ENCODE measurements at regions not wholly inside any gene's neighbourhood (a gene's known extent, or its start where the extent isn't known, plus 50 kb on each side); places are given as distances from the start of the nearest gene placed in this dataset.
A peak's percentile ranks its signal among the peaks of the same experiment; 100 is the strongest.

GRCh38 chr10:64261092-64261491 is 739.9 kb downstream of the REEP3 start:
- no peak for DNase-seq
- intact Hi-C loops (cut with DNase I), result no loop called here

GRCh38 chr10:64261676-64262075 is 740.5 kb downstream of the REEP3 start:
- intact Hi-C loops (cut with DNase I), result no loop called here

GRCh38 chr10:64265961-64266360 is 744.8 kb downstream of the REEP3 start:
- DNase-seq, result no peak
- intact Hi-C loops (cut with DNase I), result no loop called here

More at GRCh38 chr10:64261676-64262075, 740.5 kb downstream of the REEP3 start:
- DNase-seq, result no peak

GRCh38 chr10:64271508-64271907 is 750.3 kb downstream of the REEP3 start:
- DNase-seq, result no peak
- intact Hi-C loops (cut with DNase I), result no loop called here

- DNase-seq, result no peak
- intact Hi-C loops (cut with DNase I), result no loop called here
Observed at GRCh38 chr10:64271983-64272382, 750.8 kb downstream of the REEP3 start.

- no peak for DNase-seq
- intact Hi-C loops (cut with DNase I), result no loop called here
Observed at GRCh38 chr10:64275001-64275400, 753.8 kb downstream of the REEP3 start.

- no peak for DNase-seq
- intact Hi-C loops (cut with DNase I), result no loop called here
Observed at GRCh38 chr10:64275774-64276173, 754.6 kb downstream of the REEP3 start.

- intact Hi-C loops (cut with DNase I), result no loop called here
- DNase-seq, result no peak
Observed at GRCh38 chr10:64277536-64277935, 756.3 kb downstream of the REEP3 start.

- intact Hi-C loops (cut with DNase I), result no loop called here
- no peak for DNase-seq
Observed at GRCh38 chr10:64283621-64284020, 762.4 kb downstream of the REEP3 start.

GRCh38 chr10:64286533-64286932 is 765.3 kb downstream of the REEP3 start:
- intact Hi-C loops (cut with DNase I), result loop anchor here (5.0 kb wide), 1 partner anchor 194 kb away; no protein-coding TSS in a partner anchor
- peak in 6 of 10 donors; percentile 24 to 91 (median 52) for DNase-seq

GRCh38 chr10:64288404-64288803 is 767.2 kb downstream of the REEP3 start:
- peak in 4 of 10 donors; percentile 11 to 81 (median 36) for DNase-seq
- intact Hi-C loops (cut with DNase I), result loop anchor here (5.0 kb wide), 1 partner anchor 196 kb away; no protein-coding TSS in a partner anchor

GRCh38 chr10:64303566-64303965 is 782.4 kb downstream of the REEP3 start:
- no peak for DNase-seq
- intact Hi-C loops (cut with DNase I), result no loop called here

GRCh38 chr10:64306729-64307327 is 785.6 kb downstream of the REEP3 start:
- intact Hi-C loops (cut with DNase I), result no loop called here
- no peak for DNase-seq

GRCh38 chr10:64312876-64313275 is 791.7 kb downstream of the REEP3 start:
- intact Hi-C loops (cut with DNase I), result no loop called here
- DNase-seq, result no peak

- no peak for DNase-seq
- intact Hi-C loops (cut with DNase I), result no loop called here
Observed at GRCh38 chr10:64313967-64314366, 792.8 kb downstream of the REEP3 start.

GRCh38 chr10:64316416-64316815 is 795.2 kb downstream of the REEP3 start:
- intact Hi-C loops (cut with DNase I), result no loop called here
- no peak for DNase-seq

GRCh38 chr10:64316833-64317232 is 795.6 kb downstream of the REEP3 start:
- no peak for DNase-seq
- intact Hi-C loops (cut with DNase I), result no loop called here

GRCh38 chr10:64320448-64320847 is 799.2 kb downstream of the REEP3 start:
- DNase-seq, result no peak
- intact Hi-C loops (cut with DNase I), result no loop called here

- intact Hi-C loops (cut with DNase I), result no loop called here
- no peak for DNase-seq
Observed at GRCh38 chr10:64329510-64329909, 808.3 kb downstream of the REEP3 start.

- no peak for DNase-seq
- intact Hi-C loops (cut with DNase I), result no loop called here
Observed at GRCh38 chr10:64332551-64332950, 811.4 kb downstream of the REEP3 start.

GRCh38 chr10:64334084-64334483 is 812.9 kb downstream of the REEP3 start:
- intact Hi-C loops (cut with DNase I), result no loop called here
- no peak for DNase-seq

GRCh38 chr10:64344211-64344610 is 823.0 kb downstream of the REEP3 start:
- DNase-seq, result no peak
- intact Hi-C loops (cut with DNase I), result loop anchor here (5.0 kb wide), 1 partner anchor 52 kb away; no protein-coding TSS in a partner anchor

- intact Hi-C loops (cut with DNase I), result no loop called here
- no peak for DNase-seq
Observed at GRCh38 chr10:64345856-64346255, 824.7 kb downstream of the REEP3 start.

Data from posterior cingulate gyrus (tissue), 11 donors.